Neural crest cell (in vitro differentiated cells): ENCODE measurements at regions not wholly inside any gene's neighbourhood (a gene's known extent, or its start where the extent isn't known, plus 50 kb on each side); places are given as distances from the start of the nearest gene placed in this dataset.

Experiments used
- DNase-seq: peaks from one replicate; pipeline ENCODE4 v3.0.0; 2021; ENCODE audit warnings: low read depth, mixed read lengths, low spot score
- H3K27ac Mint-ChIP-seq: one replicate; pipeline ENCODE4 v1.8.0; 2021; ENCODE audit warnings: mild to moderate bottlenecking, mixed read lengths; ENCODE audit not compliant: unreplicated experiment
- H3K27me3 Mint-ChIP-seq: 2 replicates; pipeline ENCODE4 v1.8.0; 2021; ENCODE audit warnings: low read depth, mild to moderate bottlenecking, mixed read lengths
- H3K36me3 Mint-ChIP-seq: 2 replicates; pipeline ENCODE4 v1.8.0; 2021; ENCODE audit warnings: low read depth, mild to moderate bottlenecking, mixed read lengths
- H3K4me1 Mint-ChIP-seq: 2 replicates; pipeline ENCODE4 v1.8.0; 2021; ENCODE audit warnings: mixed read lengths
- H3K4me3 Mint-ChIP-seq: one replicate; pipeline ENCODE4 v1.8.0; 2021; ENCODE audit warnings: mild to moderate bottlenecking, mixed read lengths
- H3K9me3 Mint-ChIP-seq: 2 replicates; pipeline ENCODE4 v1.8.0; 2021; ENCODE audit warnings: mixed read lengths
- TF ChIP-seq, protein P1 (sequence below): fragments of 200-600 bp; sonication (generic); conservative IDR thresholded peaks from 2 replicates; pipeline ENCODE4 v1.5.0; 2021; ENCODE audit warnings: antibody characterized with exemption, mild to moderate bottlenecking

DNA sequence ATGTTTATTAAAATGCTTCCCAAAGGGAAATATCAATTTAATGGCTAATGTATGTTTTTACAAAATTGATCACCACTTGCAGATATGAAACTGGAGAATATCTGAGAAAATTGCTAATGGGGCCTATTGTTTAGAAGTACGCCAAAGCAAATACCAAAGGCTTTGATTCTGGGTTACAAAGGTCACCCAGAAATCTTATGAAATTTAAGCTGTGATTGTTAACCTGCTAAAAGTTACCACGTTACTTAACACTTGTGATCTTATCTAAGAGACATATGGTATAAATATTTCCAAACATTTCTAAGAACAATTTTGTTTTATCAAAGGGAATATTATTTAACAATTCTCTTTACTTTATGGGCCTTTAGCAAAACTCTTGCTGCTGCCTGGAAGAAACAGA, 383.3 kb downstream of the TFAP2A start:
- Mint-ChIP-seq H3K9me3 (peaks cover 2% of the 10 kb centered on the region), H3K27me3 (peaks cover 3% of the 10 kb centered on the region), H3K27ac (no peak overlapping the region), H3K4me1 (peaks cover 15% of the 10 kb centered on the region), H3K4me3 (no peak overlapping the region), H3K36me3 (no peaks in the 10 kb centered on the region)
- TF ChIP-seq, protein P1, sequence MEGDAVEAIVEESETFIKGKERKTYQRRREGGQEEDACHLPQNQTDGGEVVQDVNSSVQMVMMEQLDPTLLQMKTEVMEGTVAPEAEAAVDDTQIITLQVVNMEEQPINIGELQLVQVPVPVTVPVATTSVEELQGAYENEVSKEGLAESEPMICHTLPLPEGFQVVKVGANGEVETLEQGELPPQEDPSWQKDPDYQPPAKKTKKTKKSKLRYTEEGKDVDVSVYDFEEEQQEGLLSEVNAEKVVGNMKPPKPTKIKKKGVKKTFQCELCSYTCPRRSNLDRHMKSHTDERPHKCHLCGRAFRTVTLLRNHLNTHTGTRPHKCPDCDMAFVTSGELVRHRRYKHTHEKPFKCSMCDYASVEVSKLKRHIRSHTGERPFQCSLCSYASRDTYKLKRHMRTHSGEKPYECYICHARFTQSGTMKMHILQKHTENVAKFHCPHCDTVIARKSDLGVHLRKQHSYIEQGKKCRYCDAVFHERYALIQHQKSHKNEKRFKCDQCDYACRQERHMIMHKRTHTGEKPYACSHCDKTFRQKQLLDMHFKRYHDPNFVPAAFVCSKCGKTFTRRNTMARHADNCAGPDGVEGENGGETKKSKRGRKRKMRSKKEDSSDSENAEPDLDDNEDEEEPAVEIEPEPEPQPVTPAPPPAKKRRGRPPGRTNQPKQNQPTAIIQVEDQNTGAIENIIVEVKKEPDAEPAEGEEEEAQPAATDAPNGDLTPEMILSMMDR: no peak
- no peak for DNase-seq

DNA sequence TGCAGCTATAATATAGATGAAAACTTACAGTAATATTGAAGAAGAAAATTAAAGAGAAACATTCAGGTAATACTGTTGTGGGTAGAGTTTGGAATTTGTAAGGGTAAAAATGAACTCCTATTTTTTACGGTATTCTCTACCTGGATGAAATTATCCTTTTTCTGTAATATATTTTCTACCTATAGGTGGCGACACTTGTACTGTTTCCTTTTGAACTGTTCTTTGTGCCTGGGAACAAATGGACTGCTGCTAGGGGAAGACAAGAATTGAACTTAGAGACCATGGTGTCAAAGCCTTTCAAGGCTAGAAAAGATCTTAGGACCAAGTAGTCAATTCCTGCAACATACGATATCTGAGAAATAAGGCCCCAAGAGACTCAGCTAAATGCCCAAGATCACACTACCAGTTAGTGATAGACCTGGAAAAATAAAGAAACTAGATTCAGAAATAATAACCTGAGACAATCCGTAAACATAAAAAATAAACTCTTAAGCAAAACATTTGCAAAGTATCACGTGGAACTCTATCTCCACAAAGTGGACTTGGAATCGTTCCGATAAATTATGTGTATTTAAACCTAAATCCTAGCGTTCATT, 383.8 kb downstream of the TFAP2A start:
- TF ChIP-seq, protein P1: peak; percentile 68
- peaks cover 2% of the 10 kb centered on the region for H3K9me3 Mint-ChIP-seq
- DNase-seq: no peak

DNA sequence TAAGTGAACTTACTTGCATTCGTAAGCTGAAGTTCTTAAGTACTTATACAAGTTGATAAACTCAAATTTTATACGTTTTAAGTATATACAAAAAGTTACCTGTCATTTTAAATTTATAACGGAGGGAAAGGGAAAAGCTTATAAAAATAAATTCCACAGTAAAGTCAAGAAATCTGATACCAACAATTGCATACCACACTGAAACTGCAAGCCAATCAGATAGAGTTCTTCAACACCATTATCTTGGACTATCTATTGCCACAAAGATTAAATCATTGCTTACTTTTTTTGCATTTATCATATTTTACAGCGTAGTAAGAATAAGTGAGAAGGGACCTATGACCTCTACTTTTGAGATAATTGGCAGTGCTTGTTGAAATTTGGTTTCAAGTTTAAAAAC, 386.7 kb downstream of the TFAP2A start:
- TF ChIP-seq, protein P1: no peak
- H3K4me3 Mint-ChIP-seq: no peak overlapping the region
- H3K27ac Mint-ChIP-seq: no peak overlapping the region
- H3K9me3 Mint-ChIP-seq: peaks cover 2% of the 10 kb centered on the region
- DNase-seq: no peak
- peaks cover 3% of the 10 kb centered on the region for H3K27me3 Mint-ChIP-seq
- peaks cover 7% of the 10 kb centered on the region for H3K4me1 Mint-ChIP-seq
- no peaks in the 10 kb centered on the region for H3K36me3 Mint-ChIP-seq

More for the DNA sequence above, 383.8 kb downstream of the TFAP2A start:
- no peak overlapping the region for H3K4me3 Mint-ChIP-seq
- H3K27ac Mint-ChIP-seq: no peak overlapping the region
- no peaks in the 10 kb centered on the region for H3K36me3 Mint-ChIP-seq
- peaks cover 3% of the 10 kb centered on the region for H3K27me3 Mint-ChIP-seq
- peaks cover 15% of the 10 kb centered on the region for H3K4me1 Mint-ChIP-seq

DNA sequence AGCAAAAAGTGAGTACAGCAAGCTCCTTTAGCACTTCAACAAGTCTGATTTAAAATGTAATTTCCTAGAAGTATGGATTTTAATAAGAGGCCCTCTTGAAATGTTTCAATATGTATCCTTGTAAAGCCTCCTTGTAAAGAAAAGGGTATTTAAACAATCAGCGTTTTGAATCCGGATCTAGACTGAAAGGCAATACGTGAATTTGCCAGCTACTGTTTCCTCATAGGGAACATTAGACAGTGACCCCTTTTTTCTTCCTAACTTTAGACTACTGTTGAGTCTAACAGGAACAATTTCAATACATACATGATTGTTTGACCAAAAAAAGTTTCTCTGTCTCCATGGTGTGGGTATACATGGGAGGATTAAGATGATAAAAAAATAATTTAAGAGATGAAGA, 395.0 kb downstream of the TFAP2A start:
- no peak for DNase-seq
- Mint-ChIP-seq H3K27ac (no peak overlapping the region), H3K4me3 (no peak overlapping the region), H3K9me3 (no peaks in the 10 kb centered on the region), H3K4me1 (peaks cover 4% of the 10 kb centered on the region), H3K27me3 (peaks cover 3% of the 10 kb centered on the region), H3K36me3 (no peaks in the 10 kb centered on the region)
- TF ChIP-seq, protein P1: no peak

DNA sequence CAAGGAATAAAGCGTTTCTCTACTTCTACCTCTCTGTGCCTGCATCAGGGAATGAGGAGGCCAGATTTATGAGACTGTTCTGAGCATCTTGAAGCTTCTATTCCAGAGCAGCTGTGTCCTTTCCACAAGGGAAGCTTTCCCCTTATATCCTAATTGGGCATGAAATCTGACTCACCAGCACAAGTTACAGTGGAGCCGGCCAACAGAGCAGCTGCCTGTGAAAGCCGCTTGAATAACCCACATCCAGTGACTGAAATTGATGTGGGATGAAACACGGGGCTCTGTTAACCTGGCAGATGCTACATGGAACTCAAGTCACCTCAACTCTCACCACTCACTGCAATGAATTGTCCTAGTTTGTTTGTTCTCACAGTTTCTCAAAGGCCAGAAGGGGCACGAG, 400.3 kb downstream of the TFAP2A start:
- TF ChIP-seq, protein P1: no peak
- Mint-ChIP-seq H3K27ac (no peak overlapping the region), H3K4me3 (no peak overlapping the region), H3K4me1 (no peaks in the 10 kb centered on the region), H3K27me3 (no peaks in the 10 kb centered on the region), H3K9me3 (peaks cover 4% of the 10 kb centered on the region), H3K36me3 (peaks cover 2% of the 10 kb centered on the region)
- no peak for DNase-seq
